GM12878 (cell line): ENCODE measurements at regions not wholly inside any gene's neighbourhood (a gene's known extent, or its start where the extent isn't known, plus 50 kb on each side); places are given as distances from the start of the nearest gene placed in this dataset.

Experiments used
- ATAC-seq: fragments of 200-7000 bp; cut with Tn5 transposase; 3 replicates; pipeline ENCODE4 v1.9.1; 2020; ENCODE audit warnings: mild to moderate bottlenecking, moderate library complexity
- BruUV-seq: library from RNA; stranded (reverse); fragments of 400-500 nt; replicated peaks from 2 replicates; lab custom pipeline; 2021; lab: Mats Ljungman, UMichigan
- CTCF ChIA-PET: fragments of 300-600 bp; sonication (Branson Sonifier 250); formaldehyde crosslinking; extraction: SDS; loops from one replicate; lab custom pipeline; 2021; ENCODE audit warnings: inconsistent platforms; lab: Yijun Ruan, JAX
- POLR2A ChIA-PET: fragments of 350-600 bp; formaldehyde crosslinking; extraction: SDS; loops from one replicate; lab custom pipeline; 2021; ENCODE audit warnings: inconsistent platforms; lab: Charles Lee
- RAD21 ChIA-PET: fragments of 300-600 bp; sonication (Branson Sonifier 250); formaldehyde crosslinking; loops from one replicate; lab custom pipeline; 2023; ENCODE audit warnings: antibody characterized with exemption; ENCODE audit not compliant: unreplicated experiment; lab: Charles Lee
- SMC1A ChIA-PET: fragments of 300-600 bp; sonication (Branson Sonifier 250); formaldehyde crosslinking; loops from one replicate; lab custom pipeline; 2023; ENCODE audit not compliant: unreplicated experiment, uncharacterized antibody; lab: Charles Lee
- DNase-seq: peaks from one replicate; pipeline ENCODE4 v3.0.0-alpha.2; 2011; ENCODE audit warnings: low read depth, low spot score
- FAIRE-seq: peaks from 3 replicates; lab custom pipeline; 2011; peaks lifted over from hg19 to GRCh38; lab: Jason Lieb, UNC
- H2AFZ ChIP-seq: 2 replicates; pipeline ENCODE4 v1.6.0; 2011; ENCODE audit warnings: low read depth, low read length, control low read depth; ENCODE audit not compliant: control insufficient read depth
- H3K27ac ChIP-seq: 2 replicates; pipeline ENCODE4 v1.5.1; 2011; ENCODE audit warnings: control low read depth; ENCODE audit not compliant: control insufficient read depth, insufficient read depth
- H3K27me3 ChIP-seq, 2 experiments: replicated peaks in 1 of 2; 2 replicates each; pipeline versions ENCODE4 v1.6.0 to v1.6.1; 2011; ENCODE audit warnings: low read length in 1 of 2; ENCODE audit not compliant: control insufficient read depth in 2 of 2, insufficient read depth in 2 of 2
- H3K36me3 ChIP-seq, 2 experiments: 2 replicates each; pipeline ENCODE4 v1.5.1; 2011; ENCODE audit warnings: low read length in 1 of 2; ENCODE audit not compliant: control insufficient read depth in 2 of 2, insufficient read depth in 2 of 2
- H3K4me1 ChIP-seq: 2 replicates; pipeline ENCODE4 v1.6.1; 2011; ENCODE audit warnings: mild to moderate bottlenecking, low read length, moderate library complexity, mixed read lengths; ENCODE audit not compliant: control insufficient read depth, insufficient read depth
- H3K4me2 ChIP-seq: 2 replicates; pipeline ENCODE4 v1.6.0; 2011; ENCODE audit warnings: control low read depth; ENCODE audit not compliant: control insufficient read depth, insufficient read depth
- H3K4me3 ChIP-seq: fragments of 200-600 bp; sonication (generic); 2 replicates; pipeline ENCODE4 v1.5.1; 2016
- H3K79me2 ChIP-seq: 2 replicates; pipeline ENCODE4 v1.6.0; 2011; ENCODE audit warnings: low read length; ENCODE audit not compliant: control insufficient read depth, insufficient read depth
- H3K9ac ChIP-seq: 2 replicates; pipeline ENCODE4 v1.8.0; 2011; ENCODE audit warnings: low read length, control low read depth, mixed read lengths; ENCODE audit not compliant: control insufficient read depth, insufficient read depth
- H3K9me3 ChIP-seq: replicated peaks from 3 replicates; pipeline ENCODE4 v1.5.1; 2011; ENCODE audit warnings: mild to moderate bottlenecking, low read length; ENCODE audit not compliant: control insufficient read depth, insufficient read depth
- H4K20me1 ChIP-seq: 2 replicates; pipeline ENCODE4 v1.6.0; 2011; ENCODE audit not compliant: control insufficient read depth, insufficient read depth
- ATF3 ChIP-seq: IDR thresholded peaks from 2 replicates; pipeline ENCODE4 v1.6.1; 2011; ENCODE audit warnings: low read depth, mild to moderate bottlenecking, low read length, moderate library complexity, borderline replicate concordance; ENCODE audit errors: extremely low read depth
- BMI1 ChIP-seq: fragments of 450-650 bp; IDR thresholded peaks from 2 replicates; pipeline ENCODE4 v1.6.1; 2016; ENCODE audit warnings: mild to moderate bottlenecking, moderate library complexity, borderline replicate concordance
- CBX3 ChIP-seq: fragments of 200-600 bp; sonication (generic); IDR thresholded peaks from 2 replicates; pipeline ENCODE4 v1.6.1; 2016; ENCODE audit warnings: low read depth, borderline replicate concordance
- GABPA ChIP-seq: IDR thresholded peaks from 2 replicates; pipeline ENCODE4 v1.6.1; 2014; ENCODE audit warnings: antibody characterized with exemption, low read depth, mild to moderate bottlenecking, inconsistent platforms
- IRF3 ChIP-seq: fragments of 450-650 bp; IDR thresholded peaks from 2 replicates; pipeline ENCODE4 v1.6.1; 2014; ENCODE audit warnings: mild to moderate bottlenecking
- IRF5 ChIP-seq: fragments of 450-650 bp; IDR thresholded peaks from 2 replicates; pipeline ENCODE4 v1.6.1; 2017; ENCODE audit warnings: borderline replicate concordance
- MEF2B ChIP-seq: fragments of 450-650 bp; IDR thresholded peaks from 2 replicates; pipeline ENCODE4 v1.6.1; 2018; ENCODE audit warnings: mild to moderate bottlenecking, moderate library complexity; ENCODE audit not compliant: partially characterized antibody, poor library complexity, severe bottlenecking
- MTA3 ChIP-seq: IDR thresholded peaks from 2 replicates; pipeline ENCODE4 v1.6.1; 2012; ENCODE audit warnings: low read length, inconsistent platforms, borderline replicate concordance
- NFYA ChIP-seq: IDR thresholded peaks from 2 replicates; pipeline ENCODE4 v1.6.1; 2011; ENCODE audit warnings: low read depth, mild to moderate bottlenecking, low read length, improper control_type of control experiment, borderline replicate concordance
- NFYB ChIP-seq: IDR thresholded peaks from 2 replicates; pipeline ENCODE4 v1.6.1; 2011; ENCODE audit warnings: low read depth, mild to moderate bottlenecking, low read length, improper control_type of control experiment, moderate library complexity; ENCODE audit not compliant: insufficient read depth
- NR2C1 ChIP-seq: fragments of 450-650 bp; IDR thresholded peaks from 2 replicates; pipeline ENCODE4 v1.6.1; 2017; ENCODE audit warnings: antibody characterized with exemption, mild to moderate bottlenecking, moderate library complexity
- PAX8 ChIP-seq: fragments of 450-650 bp; IDR thresholded peaks from 2 replicates; pipeline ENCODE4 v1.6.1; 2017; ENCODE audit warnings: mild to moderate bottlenecking, moderate library complexity
- PML ChIP-seq: IDR thresholded peaks from 2 replicates; pipeline ENCODE4 v1.6.1; 2012; ENCODE audit warnings: low read length, inconsistent platforms
- SRF ChIP-seq, 2 experiments: IDR thresholded peaks; 2 replicates each; pipeline ENCODE4 v1.6.1; 2011; ENCODE audit warnings: low read depth in 2 of 2, low read length in 2 of 2, mild to moderate bottlenecking in 1 of 2, moderate library complexity in 1 of 2
- TAF1 ChIP-seq: IDR thresholded peaks from 2 replicates; pipeline ENCODE4 v1.6.1; 2011; ENCODE audit warnings: mild to moderate bottlenecking, low read depth, low read length, borderline replicate concordance
- TARDBP ChIP-seq: IDR thresholded peaks from 2 replicates; pipeline ENCODE4 v1.6.1; 2016; ENCODE audit warnings: borderline replicate concordance
- ZNF622 ChIP-seq: fragments of 450-650 bp; IDR thresholded peaks from 2 replicates; pipeline ENCODE4 v1.6.1; 2017; ENCODE audit warnings: mild to moderate bottlenecking, inconsistent platforms
- WGBS: methylation state at CpG from one replicate; pipeline ENCODE4 v1.1.6; 2016; ENCODE audit warnings: low lambda C conversion rate; ENCODE audit not compliant: insufficient replicate concordance, insufficient coverage; ENCODE audit errors: missing lambda C conversion rate; 5-methylcytosine and 5-hydroxymethylcytosine counted together
- in situ Hi-C: fragments of 300-500 bp; cut with MboI; formaldehyde crosslinking; loops from 9 replicates; pipeline ENCODE4 v1.14.3; 2018; ENCODE audit warnings: mixed read lengths
- intact Hi-C: fragments of 100-400 bp; cut with micrococcal nuclease; formaldehyde crosslinking; loops from one replicate; pipeline ENCODE4 v1.14.2; 2022; ENCODE audit not compliant: unreplicated experiment
- TF ChIP-seq, protein P1 (sequence below): fragments of 450-650 bp; IDR thresholded peaks from 2 replicates; pipeline ENCODE4 v1.6.1; 2018; ENCODE audit warnings: borderline replicate concordance, mild to moderate bottlenecking; ENCODE audit not compliant: partially characterized antibody

- intact Hi-C loops, result no loop called here
- no peak overlapping the region for H3K27ac ChIP-seq
- ATAC-seq, result no peak
- H2AFZ ChIP-seq, result no peak overlapping the region
- RAD21 ChIA-PET, result no interaction called here
- POLR2A ChIA-PET, result no interaction called here
- no peaks in the 10 kb centered on the region for H3K4me1 ChIP-seq
- in situ Hi-C loops, result no loop called here
- DNase-seq, result no peak
- 56% methylated on average over 7 of the region's 7 CpGs for WGBS
- no peaks in the 10 kb centered on the region for H3K27me3 ChIP-seq
- BruUV-seq, result no TSS peak
- H3K4me2 ChIP-seq, result no peak overlapping the region
- no peaks in the 10 kb centered on the region for H3K79me2 ChIP-seq
- H4K20me1 ChIP-seq, result no peaks in the 10 kb centered on the region
- CTCF ChIA-PET, result no interaction called here
- no peak overlapping the region for H3K4me3 ChIP-seq
- no peak overlapping the region for H3K9ac ChIP-seq
- TF ChIP-seq, protein P1, sequence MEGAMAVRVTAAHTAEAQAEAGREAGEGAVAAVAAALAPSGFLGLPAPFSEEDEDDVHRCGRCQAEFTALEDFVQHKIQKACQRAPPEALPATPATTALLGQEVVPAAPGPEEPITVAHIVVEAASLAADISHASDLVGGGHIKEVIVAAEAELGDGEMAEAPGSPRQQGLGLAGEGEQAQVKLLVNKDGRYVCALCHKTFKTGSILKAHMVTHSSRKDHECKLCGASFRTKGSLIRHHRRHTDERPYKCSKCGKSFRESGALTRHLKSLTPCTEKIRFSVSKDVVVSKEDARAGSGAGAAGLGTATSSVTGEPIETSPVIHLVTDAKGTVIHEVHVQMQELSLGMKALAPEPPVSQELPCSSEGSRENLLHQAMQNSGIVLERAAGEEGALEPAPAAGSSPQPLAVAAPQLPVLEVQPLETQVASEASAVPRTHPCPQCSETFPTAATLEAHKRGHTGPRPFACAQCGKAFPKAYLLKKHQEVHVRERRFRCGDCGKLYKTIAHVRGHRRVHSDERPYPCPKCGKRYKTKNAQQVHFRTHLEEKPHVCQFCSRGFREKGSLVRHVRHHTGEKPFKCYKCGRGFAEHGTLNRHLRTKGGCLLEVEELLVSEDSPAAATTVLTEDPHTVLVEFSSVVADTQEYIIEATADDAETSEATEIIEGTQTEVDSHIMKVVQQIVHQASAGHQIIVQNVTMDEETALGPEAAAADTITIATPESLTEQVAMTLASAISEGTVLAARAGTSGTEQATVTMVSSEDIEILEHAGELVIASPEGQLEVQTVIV, result no peak
- no peak for TF ChIP-seq MTA3
- no peak for TF ChIP-seq NFYA
- TF ChIP-seq GABPA, result no peak
- no peak for TF ChIP-seq BMI1
- TF ChIP-seq IRF5, result no peak
- TF ChIP-seq PAX8, result no peak
- no peak for TF ChIP-seq NFYB
- TF ChIP-seq SRF (IDR thresholded peaks at IDR 0.05; ENCODE audit: low read depth in 2 of 2, low read length in 2 of 2), result no peak
- TF ChIP-seq NR2C1, result no peak
- no peak for TF ChIP-seq ATF3
- no peak for TF ChIP-seq MEF2B
- TF ChIP-seq PML, result no peak
- TF ChIP-seq ZNF622, result no peak
- no peak for TF ChIP-seq CBX3
- TF ChIP-seq IRF3, result no peak
- no peak for TF ChIP-seq TAF1
- TF ChIP-seq TARDBP, result no peak
- SMC1A ChIA-PET, result interaction anchor here (0.6 to 1.1 kb wide), 3 partner anchors 18 to 331 kb away, joined by 3 to 4 read pairs (median 3); no protein-coding TSS in a partner anchor
- no peak for FAIRE-seq
- H3K36me3 ChIP-seq, result no peaks in the 10 kb centered on the region
- H3K9me3 ChIP-seq, result no peaks in the 10 kb centered on the region
Observed at GRCh38 chr14:97046967-97047366, 249.8 kb downstream of the VRK1 start.
